ENCODE measurements at regions not wholly inside any gene's neighbourhood (a gene's known extent, or its start where the extent isn't known, plus 50 kb on each side); places are given as distances from the start of the nearest gene placed in this dataset.

- H3K4me3 ChIP-seq (ENCODE audit: low read depth, low read length), result no peak overlapping the region
- no peak for TF ChIP-seq CTCF (conservative IDR thresholded peaks at IDR 0.05; ENCODE audit: low read depth, low read length)
- DNase-seq (ENCODE audit: low read depth), result no peak
Measured at GRCh38 chr13:31952641-31953380, 78.8 kb upstream of the FRY start.

- no peak overlapping the region for H3K4me3 ChIP-seq (ENCODE audit: low read depth, low read length)
Measured at GRCh38 chr13:31955101-31955500, 76.5 kb upstream of the FRY start.

GRCh38 chr13:31955741-31956140, 75.8 kb upstream of the FRY start:
- no peak for DNase-seq (ENCODE audit: low read depth)
- no peak for TF ChIP-seq CTCF (conservative IDR thresholded peaks at IDR 0.05; ENCODE audit: low read depth, low read length)

More at GRCh38 chr13:31955101-31955500, 76.5 kb upstream of the FRY start:
- TF ChIP-seq CTCF (conservative IDR thresholded peaks at IDR 0.05; ENCODE audit: low read depth, low read length), result no peak
- DNase-seq (ENCODE audit: low read depth), result no peak

GRCh38 chr13:31956980-31957644, 74.5 kb upstream of the FRY start:
- no peak overlapping the region for H3K4me3 ChIP-seq (ENCODE audit: low read depth, low read length)
- no peak for TF ChIP-seq CTCF (conservative IDR thresholded peaks at IDR 0.05; ENCODE audit: low read depth, low read length)
- no peak for DNase-seq (ENCODE audit: low read depth)

More at GRCh38 chr13:31955741-31956140, 75.8 kb upstream of the FRY start:
- H3K4me3 ChIP-seq (ENCODE audit: low read depth, low read length), result no peak overlapping the region

- H3K4me3 ChIP-seq (ENCODE audit: low read depth, low read length), result no peak overlapping the region
- DNase-seq (ENCODE audit: low read depth), result no peak
- no peak for TF ChIP-seq CTCF (conservative IDR thresholded peaks at IDR 0.05; ENCODE audit: low read depth, low read length)
Measured at GRCh38 chr13:31957772-31958171, 73.8 kb upstream of the FRY start.

- H3K4me3 ChIP-seq (ENCODE audit: low read depth, low read length), result no peak overlapping the region
- no peak for TF ChIP-seq CTCF (conservative IDR thresholded peaks at IDR 0.05; ENCODE audit: low read depth, low read length)
- DNase-seq (ENCODE audit: low read depth), result no peak
Measured at GRCh38 chr13:31962731-31963370, 68.7 kb upstream of the FRY start.
